Sigmoid colon (tissue), 6 donors: ENCODE measurements at regions not wholly inside any gene's neighbourhood (a gene's known extent, or its start where the extent isn't known, plus 50 kb on each side); places are given as distances from the start of the nearest gene placed in this dataset.

Experiments used
- DNase-seq: peaks from one replicate; pipeline ENCODE4 v3.0.0-alpha.2; 2019
- H3K27ac ChIP-seq, 4 donors: fragments of 200-600 bp; sonication (generic); one replicate each; pipeline ENCODE4 v1.5.1; 2016 to 2019; ENCODE audit warnings: mild to moderate bottlenecking in 1 of 4
- H3K27me3 ChIP-seq, 3 donors: fragments of 200-600 bp; sonication (generic); one replicate each; pipeline ENCODE4 v1.5.1; 2019; ENCODE audit warnings: mild to moderate bottlenecking in 1 of 3
- H3K36me3 ChIP-seq, 4 donors: fragments of 200-600 bp; sonication (generic); one replicate each; pipeline ENCODE4 v1.5.1; 2016 to 2019
- H3K4me1 ChIP-seq, 4 donors: fragments of 200-600 bp; sonication (generic); one replicate each; pipeline ENCODE4 v1.5.1; 2017 to 2019
- H3K4me3 ChIP-seq, 4 donors: fragments of 200-600 bp; sonication (generic); one replicate each; pipeline ENCODE4 v1.5.1; 2017 to 2019; ENCODE audit warnings: mild to moderate bottlenecking in 2 of 4, moderate library complexity in 1 of 4
- H3K9me3 ChIP-seq, 4 donors: fragments of 200-600 bp in 3 of 4; sonication (generic) in 3 of 4; one replicate each; pipeline versions ENCODE4 v1.5.1 to v1.6.1; 2013 to 2019
- EP300 ChIP-seq, 4 donors: sonication (generic); formaldehyde crosslinking; IDR thresholded peaks; one replicate each; pipeline ENCODE4 v1.6.1; 2017; ENCODE audit warnings: antibody characterized with exemption in 4 of 4
- POLR2A ChIP-seq, 2 donors: fragments of 450-650 bp; IDR thresholded peaks; one replicate each; pipeline ENCODE4 v1.6.1; 2016; ENCODE audit warnings: antibody characterized with exemption in 2 of 2, mild to moderate bottlenecking in 2 of 2, moderate library complexity in 2 of 2
- POLR2AphosphoS5 ChIP-seq, 4 donors: sonication (generic); formaldehyde crosslinking; IDR thresholded peaks; one replicate each; pipeline ENCODE4 v1.6.1; 2017; ENCODE audit warnings: antibody characterized with exemption in 4 of 4
- WGBS, 2 donors: extraction: QIAGEN DNeasy Blood & Tissue Kit; methylation state at CpG; one replicate each; pipeline ENCODE4 v1.1.7; 2013; 5-methylcytosine and 5-hydroxymethylcytosine counted together
- intact Hi-C: fragments of 100-400 bp; cut with DNase I; formaldehyde crosslinking; loops from one replicate; pipeline ENCODE4 v1.15.1; 2023
- TF ChIP-seq, protein P1 (sequence below), 4 experiments: fragments of 450-650 bp in 3 of 4; fragments of 200-600 bp in 1 of 4; IDR thresholded peaks; one replicate each; pipeline ENCODE4 v1.5.1; 2016 to 2019; ENCODE audit warnings: antibody characterized with exemption in 4 of 4, mild to moderate bottlenecking in 3 of 4, moderate library complexity in 2 of 4
- donor health status: healthy with polysubstance abuse.
- donor health status: healthy.

DNA sequence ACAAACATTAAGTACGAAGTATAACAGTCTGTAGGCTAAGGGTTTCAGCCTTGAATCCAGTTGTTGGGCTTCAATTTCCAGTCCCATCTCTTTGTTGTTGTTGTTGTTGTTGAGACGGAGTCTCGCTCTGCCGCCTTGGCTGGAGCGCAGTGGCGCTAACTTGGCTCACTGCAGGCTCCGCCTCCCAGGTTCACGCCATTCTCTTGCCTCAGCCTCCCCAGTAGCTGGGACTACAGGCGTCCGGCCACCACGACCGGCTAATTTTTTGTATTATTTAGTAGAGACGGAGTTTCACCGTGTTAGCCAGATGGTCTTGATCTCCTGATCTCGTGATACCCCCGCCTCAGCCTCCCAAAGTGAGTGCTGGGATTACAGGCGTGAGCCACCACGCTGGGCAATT lies 464.9 kb downstream of the ANKRD7 start:
- TF ChIP-seq EP300 (IDR thresholded peaks at IDR 0.05) (no peak), POLR2A (IDR thresholded peaks at IDR 0.05) (no peak), POLR2AphosphoS5 (IDR thresholded peaks at IDR 0.05) (no peak)
- TF ChIP-seq, protein P1, sequence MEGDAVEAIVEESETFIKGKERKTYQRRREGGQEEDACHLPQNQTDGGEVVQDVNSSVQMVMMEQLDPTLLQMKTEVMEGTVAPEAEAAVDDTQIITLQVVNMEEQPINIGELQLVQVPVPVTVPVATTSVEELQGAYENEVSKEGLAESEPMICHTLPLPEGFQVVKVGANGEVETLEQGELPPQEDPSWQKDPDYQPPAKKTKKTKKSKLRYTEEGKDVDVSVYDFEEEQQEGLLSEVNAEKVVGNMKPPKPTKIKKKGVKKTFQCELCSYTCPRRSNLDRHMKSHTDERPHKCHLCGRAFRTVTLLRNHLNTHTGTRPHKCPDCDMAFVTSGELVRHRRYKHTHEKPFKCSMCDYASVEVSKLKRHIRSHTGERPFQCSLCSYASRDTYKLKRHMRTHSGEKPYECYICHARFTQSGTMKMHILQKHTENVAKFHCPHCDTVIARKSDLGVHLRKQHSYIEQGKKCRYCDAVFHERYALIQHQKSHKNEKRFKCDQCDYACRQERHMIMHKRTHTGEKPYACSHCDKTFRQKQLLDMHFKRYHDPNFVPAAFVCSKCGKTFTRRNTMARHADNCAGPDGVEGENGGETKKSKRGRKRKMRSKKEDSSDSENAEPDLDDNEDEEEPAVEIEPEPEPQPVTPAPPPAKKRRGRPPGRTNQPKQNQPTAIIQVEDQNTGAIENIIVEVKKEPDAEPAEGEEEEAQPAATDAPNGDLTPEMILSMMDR (IDR thresholded peaks at IDR 0.05), result no peak
- WGBS, 2 donors, result 95 to 96% methylated on average over 18 of the region's 18 CpGs
- H3K4me1 ChIP-seq, result no peaks in the 10 kb centered on the region
- H3K27me3 ChIP-seq, result no peaks in the 10 kb centered on the region
- no peak overlapping the region for H3K4me3 ChIP-seq
- no peak overlapping the region for H3K27ac ChIP-seq
- DNase-seq, result no peak
- no peaks in the 10 kb centered on the region for H3K36me3 ChIP-seq
- intact Hi-C loops, result no loop called here
- no peaks in the 10 kb centered on the region for H3K9me3 ChIP-seq

GRCh38 chr7:118696879-118697278 lies 472.4 kb downstream of the ANKRD7 start:
- Histone ChIP-seq H3K36me3 (no peaks in the 10 kb centered on the region), H3K27ac (no peak overlapping the region), H3K27me3 (no peaks in the 10 kb centered on the region), H3K4me3 (no peak overlapping the region), H3K9me3 (no peaks in the 10 kb centered on the region), H3K4me1 (no peaks in the 10 kb centered on the region)
- WGBS, 2 donors, result 91 to 94% methylated on average over 2 of the region's 2 CpGs
- no peak for DNase-seq
- intact Hi-C loops, result no loop called here
- TF ChIP-seq, protein P1 (IDR thresholded peaks at IDR 0.05), result no peak

DNA sequence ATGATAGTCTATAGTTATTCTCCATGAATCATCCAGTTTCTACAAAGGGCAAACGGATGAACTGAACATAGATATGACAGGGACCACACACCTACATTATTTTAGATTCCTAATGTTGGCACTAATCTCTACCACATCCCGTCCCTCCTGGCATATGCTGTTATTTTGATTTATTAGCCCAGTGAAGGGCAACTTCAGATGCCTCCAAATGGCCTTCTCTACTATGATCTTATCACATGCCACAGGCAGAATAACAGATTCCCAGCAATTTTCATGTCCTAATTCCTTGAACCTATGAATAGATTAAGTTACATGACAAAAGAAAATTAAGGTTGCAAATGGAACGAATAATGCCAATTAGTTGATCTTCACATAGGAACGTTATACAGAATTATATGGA lies 474.7 kb downstream of the ANKRD7 start:
- no peak for DNase-seq
- Histone ChIP-seq H3K27ac (no peak overlapping the region), H3K36me3 (no peaks in the 10 kb centered on the region), H3K27me3 (no peaks in the 10 kb centered on the region), H3K9me3 (no peaks in the 10 kb centered on the region), H3K4me3 (no peak overlapping the region), H3K4me1 (no peaks in the 10 kb centered on the region)
- WGBS, 2 donors, result 79 to 83% methylated on average over 4 of the region's 4 CpGs
- no peak for TF ChIP-seq EP300 (IDR thresholded peaks at IDR 0.05)
- TF ChIP-seq POLR2A (IDR thresholded peaks at IDR 0.05), result no peak
- no peak for TF ChIP-seq POLR2AphosphoS5 (IDR thresholded peaks at IDR 0.05)
- TF ChIP-seq, protein P1 (IDR thresholded peaks at IDR 0.05), result no peak
- intact Hi-C loops, result no loop called here

- TF ChIP-seq, protein P1 (IDR thresholded peaks at IDR 0.05), result no peak
- TF ChIP-seq EP300 (IDR thresholded peaks at IDR 0.05), result no peak
- no peak for TF ChIP-seq POLR2AphosphoS5 (IDR thresholded peaks at IDR 0.05)
- no peak for TF ChIP-seq POLR2A (IDR thresholded peaks at IDR 0.05)
- Histone ChIP-seq H3K36me3 (no peaks in the 10 kb centered on the region), H3K27me3 (no peaks in the 10 kb centered on the region), H3K27ac (no peak overlapping the region), H3K4me1 (no peaks in the 10 kb centered on the region), H3K4me3 (no peak overlapping the region), H3K9me3 (no peaks in the 10 kb centered on the region)
- 67 to 73% methylated on average over 1 of the region's 1 CpG for WGBS, 2 donors
- intact Hi-C loops, result no loop called here
- no peak for DNase-seq
These were observed 484.2 kb downstream of the ANKRD7 start for GRCh38 chr7:118708741-118709140.

GRCh38 chr7:118711688-118712087 lies 487.2 kb downstream of the ANKRD7 start:
- H3K9me3 ChIP-seq, result no peaks in the 10 kb centered on the region
- no peaks in the 10 kb centered on the region for H3K27me3 ChIP-seq
- no peak for DNase-seq
- TF ChIP-seq EP300 (IDR thresholded peaks at IDR 0.05) (no peak), POLR2A (IDR thresholded peaks at IDR 0.05) (no peak), POLR2AphosphoS5 (IDR thresholded peaks at IDR 0.05) (no peak)
- TF ChIP-seq, protein P1 (IDR thresholded peaks at IDR 0.05), result no peak
- no peak overlapping the region for H3K27ac ChIP-seq
- intact Hi-C loops, result no loop called here
- no peaks in the 10 kb centered on the region for H3K4me1 ChIP-seq
- H3K36me3 ChIP-seq, result no peaks in the 10 kb centered on the region
- no peak overlapping the region for H3K4me3 ChIP-seq
